ENCODE measurements at regions not wholly inside any gene's neighbourhood (a gene's known extent, or its start where the extent isn't known, plus 50 kb on each side); places are given as distances from the start of the nearest gene placed in this dataset.

GRCh38 chr2:236744716-236745115, 175.1 kb downstream of the ACKR3 start:
- DNase-seq (ENCODE audit: low read depth, low spot score), result no peak

DNA sequence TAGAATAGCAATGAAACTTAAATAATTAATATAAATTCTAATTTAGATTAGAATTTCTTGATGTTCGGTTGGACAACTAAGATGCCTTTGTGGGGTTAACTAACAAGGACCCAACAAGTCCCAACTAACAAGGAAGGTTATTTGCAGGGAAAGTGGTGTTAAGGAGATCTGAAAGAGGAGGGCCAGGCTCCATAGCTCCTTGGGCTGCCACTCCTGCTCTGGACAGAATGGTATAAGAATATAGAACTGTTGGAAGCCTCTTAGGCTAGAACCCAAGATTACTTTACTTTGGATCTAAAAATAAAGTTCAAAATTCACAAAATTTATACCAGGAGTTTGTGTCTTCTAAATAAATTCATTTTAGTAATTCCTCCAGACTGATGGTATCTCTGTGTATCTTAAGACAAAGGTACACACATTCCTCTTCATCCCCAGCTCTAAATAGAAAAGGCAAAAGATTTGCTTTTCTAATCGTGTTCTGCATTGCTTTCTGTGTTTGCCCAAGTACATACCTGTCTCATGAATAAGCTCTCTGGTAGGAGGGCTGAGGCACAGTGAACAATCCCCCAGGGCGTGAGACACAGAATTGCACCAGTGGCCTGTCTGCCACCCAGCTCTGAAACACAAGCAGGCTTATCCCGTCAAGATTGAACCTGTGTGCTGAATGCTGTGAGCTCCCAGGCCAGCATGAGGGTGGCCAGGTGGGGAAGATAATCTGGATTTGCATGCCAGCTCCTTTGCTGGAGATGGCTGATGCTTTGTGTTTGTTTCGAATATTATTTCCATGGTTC, 176.0 kb downstream of the ACKR3 start:
- no peak for DNase-seq (ENCODE audit: low read depth, low spot score)

GRCh38 chr2:236746833-236747232, 177.2 kb downstream of the ACKR3 start:
- no peak for DNase-seq (ENCODE audit: low read depth, low spot score)

DNA sequence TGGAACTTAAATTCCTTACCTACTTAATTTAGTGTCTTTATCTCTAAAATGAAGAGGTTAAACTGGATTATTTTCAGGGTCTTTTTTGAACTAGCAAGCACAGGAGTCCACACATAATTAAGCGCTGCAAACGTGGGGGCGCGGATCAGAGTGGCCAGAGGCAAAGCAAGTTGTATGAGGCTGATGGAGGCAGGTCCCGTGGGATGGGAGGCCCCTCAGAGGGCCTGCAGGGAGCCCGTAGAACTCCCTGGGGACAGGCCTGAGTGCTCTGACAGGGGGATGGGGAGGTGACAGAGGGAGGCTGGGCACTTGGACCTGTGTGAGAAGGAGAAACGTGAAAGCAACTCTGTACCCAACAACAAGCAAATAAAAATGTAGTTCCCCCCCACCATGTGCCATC, 177.8 kb downstream of the ACKR3 start:
- DNase-seq (ENCODE audit: low read depth, low spot score), result no peak

DNA sequence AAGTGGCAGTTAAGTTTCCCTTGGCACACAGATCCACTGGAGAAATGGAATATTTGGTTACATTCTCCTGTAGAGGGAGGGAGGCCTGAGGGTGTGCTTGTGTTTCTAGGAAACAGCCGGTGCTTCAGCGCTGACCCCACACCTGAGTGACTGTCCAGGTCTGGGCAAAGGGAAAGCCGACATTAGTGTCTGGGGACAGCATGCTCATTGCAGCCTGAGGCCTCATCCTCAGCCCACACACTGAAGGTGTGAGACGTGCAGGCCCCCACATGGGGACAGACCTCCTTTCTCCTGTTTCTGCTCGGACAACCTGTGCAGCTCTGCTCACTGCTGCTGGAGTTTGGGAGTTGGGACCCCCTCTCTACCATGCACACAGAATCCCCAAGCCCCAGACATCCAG, 178.3 kb downstream of the ACKR3 start:
- DNase-seq (ENCODE audit: low read depth, low spot score), result no peak

- DNase-seq (ENCODE audit: low read depth, low spot score), result no peak
Observed at GRCh38 chr2:236748385-236748784, 178.8 kb downstream of the ACKR3 start.

DNA sequence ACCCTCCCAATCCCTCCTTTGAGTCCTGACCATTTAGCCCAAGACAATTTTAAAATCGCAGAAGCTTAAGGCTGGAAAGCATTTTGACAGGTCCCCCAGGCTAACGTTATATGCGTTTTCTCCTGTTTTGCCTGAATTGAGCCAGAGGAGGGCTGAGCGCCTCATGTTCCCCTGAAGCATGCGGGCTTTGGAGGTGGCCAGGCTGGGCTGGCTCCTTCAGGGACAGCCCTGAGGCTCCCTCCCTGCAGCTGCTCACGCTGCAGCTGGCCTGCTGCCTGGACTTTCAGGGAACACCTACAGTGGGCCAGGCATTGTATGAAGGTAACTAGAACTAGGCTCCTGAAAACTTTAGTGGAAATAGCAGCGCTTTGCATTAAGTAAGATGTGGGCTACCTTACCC, 179.2 kb downstream of the ACKR3 start:
- no peak for DNase-seq (ENCODE audit: low read depth, low spot score)

- DNase-seq (ENCODE audit: low read depth, low spot score), result no peak
Observed at GRCh38 chr2:236749346-236749745, 179.7 kb downstream of the ACKR3 start.

DNA sequence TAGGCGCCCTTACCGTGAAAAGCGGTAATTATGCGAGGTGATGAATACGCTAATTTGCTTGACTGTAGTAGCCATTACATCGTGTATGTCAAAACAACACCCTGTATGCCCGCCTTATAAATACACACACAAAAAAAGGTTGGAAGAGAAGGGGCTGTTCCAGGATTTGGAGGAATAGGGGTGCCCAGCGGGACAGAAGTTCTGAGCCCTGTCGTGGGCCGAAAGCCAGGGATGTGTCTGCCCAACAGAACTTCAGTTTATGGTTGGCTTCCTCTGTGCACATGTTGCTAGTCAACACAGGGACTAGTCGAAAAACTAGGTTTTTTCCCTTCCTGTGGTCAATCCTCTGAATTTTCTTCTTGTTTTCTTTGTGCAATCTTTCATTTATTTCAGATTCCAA, 182.5 kb downstream of the ACKR3 start:
- DNase-seq (ENCODE audit: low read depth, low spot score), result no peak

- DNase-seq (ENCODE audit: low read depth, low spot score), result no peak
Observed at GRCh38 chr2:236753606-236754270, 184.1 kb downstream of the ACKR3 start.

DNA sequence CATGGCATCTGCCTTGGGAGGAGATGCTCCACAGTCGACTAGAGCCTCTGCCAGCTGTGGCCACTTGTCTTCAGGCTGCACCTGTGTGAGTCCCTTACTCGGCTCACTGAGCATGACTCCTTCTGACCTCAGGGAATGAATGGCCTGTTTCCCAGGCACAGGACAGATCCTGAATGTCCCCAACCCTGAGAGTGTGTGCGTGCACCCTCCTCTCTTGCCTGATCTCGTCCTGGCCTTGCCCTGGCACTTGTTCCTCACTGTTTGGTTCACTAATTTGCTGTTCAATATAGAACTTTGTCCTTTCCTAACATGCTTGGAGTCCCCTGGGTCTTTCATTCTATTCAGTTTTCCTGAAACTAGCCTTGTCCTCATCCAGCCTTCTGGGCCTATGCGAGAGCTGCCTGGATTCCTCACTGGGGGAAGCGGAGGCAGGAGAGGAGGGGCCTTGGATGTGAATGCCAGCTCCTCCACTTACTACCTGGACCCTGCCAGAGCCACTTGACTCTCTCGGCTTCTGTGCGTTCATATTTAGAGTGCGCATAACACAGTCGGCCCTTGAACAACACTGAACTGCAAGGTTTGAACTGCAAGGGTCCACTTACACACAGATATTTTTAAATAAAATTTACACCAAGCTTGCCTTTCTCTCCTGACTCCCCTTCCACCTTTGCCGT, 184.8 kb downstream of the ACKR3 start:
- DNase-seq (ENCODE audit: low read depth, low spot score), result no peak

DNA sequence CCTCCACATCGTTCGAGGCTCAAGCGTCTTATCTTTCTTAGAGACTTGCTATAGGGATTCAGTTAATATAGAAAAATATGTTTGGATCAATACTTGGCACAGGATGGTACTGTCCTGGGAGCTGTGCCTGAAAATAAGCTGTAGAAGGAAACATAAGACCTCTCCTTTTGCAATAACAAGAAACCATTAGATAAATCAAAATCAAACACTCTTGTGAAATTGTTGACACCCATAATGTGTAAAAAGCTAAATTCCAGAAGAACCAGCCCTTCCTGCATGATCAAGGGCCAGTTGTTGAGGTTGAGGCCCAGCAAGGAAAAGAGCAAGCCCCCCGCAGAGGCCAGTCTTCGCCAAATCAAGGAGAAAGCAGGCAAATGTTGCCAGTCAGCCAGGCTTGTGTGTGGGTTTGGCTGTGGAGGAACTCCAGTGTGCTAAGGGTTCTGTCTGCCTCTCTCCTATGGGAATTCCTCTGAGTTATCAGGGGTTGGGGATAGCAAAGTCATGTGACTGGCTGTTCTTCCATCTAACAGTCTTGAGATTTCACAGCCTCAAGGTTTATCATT, 185.7 kb downstream of the ACKR3 start:
- DNase-seq (ENCODE audit: low read depth, low spot score), result no peak

DNA sequence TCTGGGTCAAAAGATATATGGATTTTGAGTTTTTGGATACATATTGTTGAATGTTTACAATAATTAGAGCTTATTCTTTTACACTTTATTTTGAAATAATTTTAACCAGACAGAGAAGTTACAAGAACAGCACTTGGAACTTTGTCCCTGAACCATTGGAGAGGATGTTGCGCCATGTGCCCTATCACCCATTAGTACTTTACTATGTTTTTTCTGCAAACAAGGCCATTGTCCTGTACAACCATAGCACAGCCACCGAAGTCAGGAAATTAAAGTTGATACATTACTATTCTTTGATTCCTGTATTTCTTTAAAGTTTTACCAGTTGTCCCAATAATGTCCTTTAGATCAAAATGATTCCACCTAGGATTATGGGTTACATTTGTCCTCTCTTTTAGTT, 188.8 kb downstream of the ACKR3 start:
- no peak for DNase-seq (ENCODE audit: low read depth, low spot score)

DNA sequence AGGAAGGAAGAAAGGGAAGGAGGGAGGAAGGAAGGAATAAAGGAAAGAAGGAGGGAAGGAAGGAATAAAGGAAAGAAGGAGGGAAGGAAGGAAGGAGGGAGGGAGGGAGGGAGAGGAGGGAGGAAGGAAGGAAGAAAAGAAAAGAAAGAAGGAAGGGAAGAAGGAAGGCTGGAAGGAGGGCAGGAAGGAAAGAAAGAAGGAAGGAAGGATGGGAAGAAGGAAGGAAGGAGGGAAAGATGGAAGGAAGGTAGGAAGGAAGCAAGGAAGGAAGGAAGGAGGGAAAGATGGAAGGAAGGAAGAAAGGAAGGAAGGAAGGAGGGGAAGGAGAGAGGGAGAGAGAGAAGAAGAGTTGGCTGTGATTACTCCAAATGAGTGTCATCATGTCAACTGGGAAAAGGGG, 190.6 kb downstream of the ACKR3 start:
- DNase-seq (ENCODE audit: low read depth, low spot score), result no peak

- no peak for DNase-seq (ENCODE audit: low read depth, low spot score)
Observed at GRCh38 chr2:236761358-236761757, 191.7 kb downstream of the ACKR3 start.

GRCh38 chr2:236762628-236763027, 193.0 kb downstream of the ACKR3 start:
- DNase-seq (ENCODE audit: low read depth, low spot score), result no peak

DNA sequence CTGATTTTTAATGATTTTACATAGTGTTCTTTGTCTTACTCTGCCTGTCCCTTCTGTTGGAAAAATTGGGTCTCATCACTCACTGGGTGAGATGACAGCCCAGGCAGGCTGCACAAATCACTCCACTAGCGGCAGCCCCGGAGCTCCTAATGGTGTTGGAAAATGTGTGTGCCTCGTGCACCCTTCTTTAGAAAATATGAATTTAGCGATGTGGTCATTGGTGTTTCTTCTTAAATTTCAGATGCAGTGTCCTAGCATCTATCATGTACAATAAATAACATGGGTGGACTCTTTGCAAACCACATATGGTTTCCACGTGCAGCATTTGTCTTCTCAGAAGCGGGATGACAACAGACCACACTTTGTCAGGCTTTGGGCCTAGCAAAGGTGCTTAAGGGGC, 194.2 kb downstream of the ACKR3 start:
- no peak for DNase-seq (ENCODE audit: low read depth, low spot score)

DNA sequence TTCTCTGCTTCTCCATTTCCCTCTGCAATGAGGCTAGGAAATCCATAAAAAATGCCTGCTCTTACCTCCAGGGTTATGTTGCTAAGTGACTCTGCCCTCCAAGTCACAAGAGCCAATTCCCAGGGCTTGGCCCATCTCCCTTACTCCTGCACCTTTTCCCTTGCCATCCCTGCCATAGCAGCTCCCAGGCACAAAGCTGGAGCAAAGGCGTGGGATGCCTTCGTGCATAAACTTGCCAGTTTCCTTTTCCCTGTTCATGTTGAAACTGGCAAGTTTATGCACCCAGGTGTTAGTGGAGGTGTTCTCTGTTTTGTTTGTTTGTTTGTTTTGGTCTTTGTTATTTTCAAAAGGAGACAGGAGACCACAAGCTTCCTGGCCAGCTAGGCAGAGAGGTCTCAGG, 195.1 kb downstream of the ACKR3 start:
- DNase-seq (ENCODE audit: low read depth, low spot score), result no peak

GRCh38 chr2:236765478-236765877, 195.9 kb downstream of the ACKR3 start:
- DNase-seq (ENCODE audit: low read depth, low spot score), result no peak

GRCh38 chr2:236766850-236767249, 197.2 kb downstream of the ACKR3 start:
- DNase-seq (ENCODE audit: low read depth, low spot score), result no peak

- no peak for DNase-seq (ENCODE audit: low read depth, low spot score)
Observed at GRCh38 chr2:236767941-236768340, 198.3 kb downstream of the ACKR3 start.

DNA sequence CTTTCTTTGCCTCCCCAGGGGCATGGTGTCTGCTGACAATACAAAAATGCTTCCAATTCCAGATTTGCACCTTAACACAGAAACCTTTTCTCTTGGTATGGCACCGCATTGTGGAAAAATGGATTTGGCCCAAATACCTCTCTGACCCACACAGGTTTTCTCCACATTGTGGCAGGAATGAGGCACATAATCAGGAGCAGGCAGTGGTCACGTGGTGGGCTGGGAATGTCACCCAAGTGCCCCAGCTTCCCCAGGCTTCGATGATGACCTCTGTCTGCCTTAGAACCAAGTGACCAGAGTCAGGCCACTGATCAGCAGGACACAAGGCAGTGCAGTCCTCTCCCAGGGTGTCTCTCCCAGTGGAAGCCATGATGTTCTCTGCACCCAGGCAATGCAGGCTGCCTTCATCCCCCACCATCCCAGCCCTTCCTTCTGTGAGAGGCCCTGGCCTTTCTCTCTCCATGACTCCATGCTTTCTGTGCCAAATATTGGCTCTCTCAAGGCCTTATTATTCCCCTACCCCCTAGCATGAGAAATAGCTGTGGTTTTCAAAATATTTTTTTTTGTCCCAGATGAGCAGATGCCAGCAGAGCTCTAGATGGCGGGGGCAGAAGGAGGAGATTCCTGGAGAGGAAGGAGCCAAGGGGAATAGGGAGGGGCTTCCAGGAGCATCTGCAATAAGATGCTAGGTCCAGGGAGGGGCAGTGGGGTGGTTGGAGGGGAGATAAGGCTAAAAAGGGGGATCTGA, 198.9 kb downstream of the ACKR3 start:
- DNase-seq (ENCODE audit: low read depth, low spot score), result no peak
